SH-SY5Y (cell line): ENCODE measurements at regions not wholly inside any gene's neighbourhood (a gene's known extent, or its start where the extent isn't known, plus 50 kb on each side); places are given as distances from the start of the nearest gene placed in this dataset.

Source experiments
- GATA2 ChIP-seq: IDR thresholded peaks from 2 replicates; pipeline ENCODE4 v1.6.1; 2011; ENCODE audit warnings: mild to moderate bottlenecking, low read depth, low read length
- GATA3 ChIP-seq: IDR thresholded peaks from 2 replicates; pipeline ENCODE4 v1.6.1; 2011; ENCODE audit warnings: low read depth, mild to moderate bottlenecking, low read length, moderate library complexity

- TF ChIP-seq GATA2 (no peak), GATA3 (no peak)
Measured at GRCh38 chr18:51248685-51249084, 51.2 kb upstream of the MEX3C start.

- TF ChIP-seq GATA2: no peak
- TF ChIP-seq GATA3: no peak
Measured at GRCh38 chr18:51250006-51250405, 52.5 kb upstream of the MEX3C start.

GRCh38 chr18:51250458-51251024, 53.1 kb upstream of the MEX3C start:
- TF ChIP-seq GATA2: no peak
- TF ChIP-seq GATA3: no peak

- TF ChIP-seq GATA2 (no peak), GATA3 (no peak)
Measured at GRCh38 chr18:51251625-51252024, 54.1 kb upstream of the MEX3C start.

DNA sequence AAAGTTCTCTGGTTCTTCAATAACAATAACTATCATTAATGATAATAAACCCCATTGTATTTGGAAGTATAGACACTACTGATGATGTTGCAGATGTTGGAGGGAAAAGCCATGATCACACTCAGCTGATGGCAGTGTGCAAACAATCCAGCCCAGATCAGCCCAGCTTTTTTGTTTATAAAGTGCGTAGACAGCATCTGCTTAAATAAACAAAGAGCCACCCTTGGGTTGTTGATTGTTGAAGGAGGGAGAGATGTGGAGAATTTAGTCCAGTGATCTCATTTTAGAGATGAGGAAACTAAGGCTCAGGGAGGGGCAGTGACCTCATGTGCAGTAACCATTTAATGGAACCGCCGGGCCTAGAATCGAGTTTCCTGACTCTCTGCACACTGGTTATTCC, 56.0 kb upstream of the MEX3C start:
- TF ChIP-seq GATA2 (no peak), GATA3 (no peak)

DNA sequence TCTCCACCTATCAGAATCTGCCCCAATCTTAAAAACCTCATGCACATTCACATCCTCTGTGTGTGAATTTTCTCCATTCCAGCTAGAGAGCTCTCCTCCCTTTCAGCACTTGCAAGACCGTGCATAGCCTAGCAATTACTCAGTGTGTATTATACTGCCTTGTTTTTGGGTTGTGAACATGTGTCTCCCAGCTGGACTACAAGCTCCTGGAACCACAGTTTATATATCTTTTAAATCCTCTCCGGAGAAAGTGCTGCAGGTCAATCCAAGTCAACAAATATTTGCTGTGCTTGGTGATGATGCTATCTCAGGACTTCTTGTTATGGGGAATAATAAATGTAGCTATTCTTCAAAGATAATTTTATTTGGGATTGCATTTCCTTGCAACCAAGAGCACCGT, 58.2 kb upstream of the MEX3C start:
- TF ChIP-seq GATA3 (no peak), GATA2 (no peak)

GRCh38 chr18:51257150-51257549, 59.7 kb upstream of the MEX3C start:
- TF ChIP-seq GATA3 (0 out of 2 replicates have a peak, but pooled peaks have one; percentile 14), GATA2 (0 out of 2 replicates have a peak, but pooled peaks have one; percentile 48)

- TF ChIP-seq GATA2 (no peak), GATA3 (no peak)
Measured at GRCh38 chr18:51260118-51260517, 62.6 kb upstream of the MEX3C start.

DNA sequence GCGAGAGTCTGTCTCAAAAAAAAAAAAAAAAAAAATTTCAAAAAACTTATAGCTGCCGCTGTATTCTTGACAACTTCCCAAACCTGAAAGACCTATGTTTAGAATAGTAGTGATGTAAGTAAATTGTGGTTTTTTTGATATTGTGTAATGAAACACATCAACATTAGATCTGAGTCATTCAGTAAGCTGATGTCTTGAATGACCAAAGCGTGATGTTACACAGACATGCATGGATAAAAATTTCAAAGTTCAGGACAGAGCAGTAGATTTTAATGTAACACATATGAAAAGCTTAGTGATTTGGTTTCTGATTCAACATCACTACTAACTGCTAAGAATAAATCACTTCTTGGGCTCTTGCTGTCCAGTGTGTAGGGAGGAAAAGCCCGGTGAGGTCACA, 69.3 kb upstream of the MEX3C start:
- no peak for TF ChIP-seq GATA2
- TF ChIP-seq GATA3: no peak

GRCh38 chr18:51273437-51273836, 76.0 kb upstream of the MEX3C start:
- TF ChIP-seq GATA3 (no peak), GATA2 (no peak)

DNA sequence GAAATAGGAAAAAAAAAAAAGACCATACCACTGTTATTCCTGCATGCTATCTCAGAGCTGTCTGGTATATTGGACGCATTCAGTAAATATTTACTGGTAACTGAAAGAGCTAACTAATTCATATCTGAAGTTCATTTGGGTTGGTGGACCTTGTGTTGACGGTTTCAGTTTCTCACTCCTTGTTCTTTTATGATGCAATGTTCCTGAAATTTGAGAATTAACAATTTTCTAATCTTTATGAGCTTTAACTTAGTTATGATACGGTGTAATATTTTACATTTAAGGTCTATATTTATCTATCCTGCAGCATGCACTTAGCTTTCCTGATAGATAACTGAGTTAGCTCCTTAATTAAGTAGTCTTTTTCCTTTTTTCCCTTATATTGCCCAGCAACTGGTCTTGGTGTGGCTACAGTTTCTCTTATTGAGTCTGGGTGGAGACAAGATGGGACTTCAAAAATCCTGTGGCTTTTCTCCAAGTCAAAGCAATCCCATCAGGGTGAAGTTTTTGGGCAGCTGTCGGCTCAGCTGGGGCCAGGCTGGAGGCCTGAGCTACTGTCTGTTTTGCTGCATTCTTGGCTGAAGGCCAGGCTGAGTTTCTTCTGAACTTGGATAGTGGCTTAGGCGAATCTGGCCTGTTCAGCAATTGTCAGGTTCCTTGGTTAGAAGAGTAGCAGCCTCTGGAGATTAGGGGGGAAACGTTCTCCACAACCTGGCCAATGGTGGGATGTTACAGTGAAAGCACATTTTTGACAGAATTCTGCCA, 78.4 kb upstream of the MEX3C start:
- TF ChIP-seq GATA3 (no peak), GATA2 (no peak)

GRCh38 chr18:51278045-51278649, 80.7 kb upstream of the MEX3C start:
- TF ChIP-seq GATA2 (no peak), GATA3 (no peak)

DNA sequence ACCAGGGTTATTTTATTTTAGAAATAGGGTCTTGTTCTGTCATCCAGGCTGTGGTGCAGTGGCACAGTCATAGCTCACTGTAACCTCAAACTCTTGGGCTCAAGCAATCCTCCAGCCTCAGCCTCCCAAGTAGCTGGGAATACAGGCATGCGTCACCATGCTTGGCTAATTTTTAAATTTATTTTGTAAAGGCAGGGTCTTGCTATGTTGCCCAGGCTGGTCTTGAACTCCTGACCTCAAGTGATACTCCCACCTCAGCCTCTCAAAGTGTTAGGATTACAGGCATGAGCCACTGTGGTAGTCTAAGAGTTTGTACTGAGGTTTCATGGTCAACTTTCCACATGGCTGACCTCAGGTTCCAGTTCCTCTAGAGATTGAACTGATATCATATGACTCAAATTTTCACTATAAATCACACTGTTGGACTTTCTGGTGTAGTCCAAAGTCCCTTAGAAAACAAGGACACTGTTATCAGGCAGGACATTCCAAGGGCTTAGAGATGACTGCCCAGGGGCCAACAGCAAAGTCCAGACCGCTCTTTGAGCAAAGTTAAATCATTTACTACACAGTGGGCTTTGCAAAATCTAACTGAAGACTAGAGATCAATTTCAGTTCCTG, 82.0 kb upstream of the MEX3C start:
- TF ChIP-seq GATA3 (no peak), GATA2 (no peak)

DNA sequence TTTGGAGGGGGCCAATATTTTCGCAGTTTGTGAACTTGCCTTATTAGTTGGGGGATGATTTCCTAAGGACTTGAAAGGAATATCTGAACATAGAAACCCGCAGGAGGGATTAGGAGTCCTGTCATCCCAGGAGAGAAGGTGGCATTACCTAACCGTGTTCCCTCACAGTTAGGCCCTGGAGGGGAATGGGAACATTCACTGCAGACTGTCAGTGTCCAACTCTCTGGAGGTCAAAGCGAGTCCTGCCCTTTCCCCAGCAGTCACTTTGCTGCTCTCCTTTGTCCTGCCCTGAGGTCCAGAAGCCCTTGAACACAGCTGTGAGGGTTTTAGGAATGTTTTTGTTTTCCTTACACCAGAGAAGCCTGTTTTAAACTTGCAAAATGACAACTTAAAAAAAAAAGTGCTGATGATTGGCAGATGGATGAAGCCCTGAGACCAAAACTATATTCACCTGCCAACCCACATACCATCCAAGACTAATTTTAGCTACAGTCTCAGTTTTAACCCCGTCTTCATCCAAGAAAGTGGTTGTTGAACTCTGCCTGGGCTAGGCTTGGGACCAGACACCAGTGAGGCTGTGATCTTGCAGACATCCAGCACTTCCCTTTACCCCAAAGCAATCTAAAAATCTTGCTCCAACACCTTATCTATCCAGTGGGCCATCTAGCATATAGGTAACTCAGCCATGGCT, 90.5 kb upstream of the MEX3C start:
- TF ChIP-seq GATA2: no peak
- no peak for TF ChIP-seq GATA3
